Choroid plexus epithelial cell (primary cell): ENCODE measurements at regions not wholly inside any gene's neighbourhood (a gene's known extent, or its start where the extent isn't known, plus 50 kb on each side); places are given as distances from the start of the nearest gene placed in this dataset.

Experiments used
- DNase-seq: peaks from one replicate; pipeline ENCODE4 v3.0.0-alpha.2; 2010; ENCODE audit warnings: low read depth
- H3K4me3 ChIP-seq: 2 replicates; pipeline ENCODE4 v1.5.1; 2011; ENCODE audit warnings: low read depth, mild to moderate bottlenecking, control low read depth, low read length, moderate library complexity
- TF ChIP-seq, protein P1 (sequence below): conservative IDR thresholded peaks from 2 replicates; pipeline ENCODE4 v1.5.1; 2011; ENCODE audit warnings: low read depth, mild to moderate bottlenecking, control low read depth, inconsistent platforms, low read length, moderate library complexity

DNA sequence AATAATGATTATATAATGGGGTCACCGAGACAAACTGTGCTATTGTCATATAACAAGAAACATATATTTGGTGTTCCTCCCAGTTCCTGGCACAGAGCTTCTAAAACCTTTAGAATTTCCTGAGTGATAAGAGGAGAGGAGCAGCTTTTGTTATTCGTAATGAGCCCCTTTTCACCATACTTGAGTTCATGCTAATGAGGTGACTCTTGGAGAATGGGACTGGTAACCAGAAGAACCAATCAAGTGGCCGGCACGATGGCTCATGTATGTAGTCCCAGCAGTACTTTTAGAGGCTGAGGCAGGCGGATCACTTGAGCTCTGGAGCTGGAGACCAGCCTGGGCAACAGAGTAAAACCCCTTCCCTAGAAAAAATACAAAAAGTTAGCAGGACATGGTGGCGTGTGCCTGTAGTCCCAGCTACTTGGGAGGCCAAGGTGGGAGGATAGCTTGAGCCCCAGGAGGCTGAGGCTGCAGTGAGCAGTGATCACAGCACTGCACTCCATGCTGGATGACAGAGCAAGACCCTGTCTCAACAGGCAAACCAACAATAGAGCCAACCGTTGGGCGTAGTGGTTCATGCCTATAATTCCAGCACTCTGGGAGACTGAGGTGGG is 62.7 kb upstream of the FTH1 start:
- H3K4me3 ChIP-seq: no peak overlapping the region
- TF ChIP-seq, protein P1, sequence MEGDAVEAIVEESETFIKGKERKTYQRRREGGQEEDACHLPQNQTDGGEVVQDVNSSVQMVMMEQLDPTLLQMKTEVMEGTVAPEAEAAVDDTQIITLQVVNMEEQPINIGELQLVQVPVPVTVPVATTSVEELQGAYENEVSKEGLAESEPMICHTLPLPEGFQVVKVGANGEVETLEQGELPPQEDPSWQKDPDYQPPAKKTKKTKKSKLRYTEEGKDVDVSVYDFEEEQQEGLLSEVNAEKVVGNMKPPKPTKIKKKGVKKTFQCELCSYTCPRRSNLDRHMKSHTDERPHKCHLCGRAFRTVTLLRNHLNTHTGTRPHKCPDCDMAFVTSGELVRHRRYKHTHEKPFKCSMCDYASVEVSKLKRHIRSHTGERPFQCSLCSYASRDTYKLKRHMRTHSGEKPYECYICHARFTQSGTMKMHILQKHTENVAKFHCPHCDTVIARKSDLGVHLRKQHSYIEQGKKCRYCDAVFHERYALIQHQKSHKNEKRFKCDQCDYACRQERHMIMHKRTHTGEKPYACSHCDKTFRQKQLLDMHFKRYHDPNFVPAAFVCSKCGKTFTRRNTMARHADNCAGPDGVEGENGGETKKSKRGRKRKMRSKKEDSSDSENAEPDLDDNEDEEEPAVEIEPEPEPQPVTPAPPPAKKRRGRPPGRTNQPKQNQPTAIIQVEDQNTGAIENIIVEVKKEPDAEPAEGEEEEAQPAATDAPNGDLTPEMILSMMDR: no peak
- DNase-seq: no peak

DNA sequence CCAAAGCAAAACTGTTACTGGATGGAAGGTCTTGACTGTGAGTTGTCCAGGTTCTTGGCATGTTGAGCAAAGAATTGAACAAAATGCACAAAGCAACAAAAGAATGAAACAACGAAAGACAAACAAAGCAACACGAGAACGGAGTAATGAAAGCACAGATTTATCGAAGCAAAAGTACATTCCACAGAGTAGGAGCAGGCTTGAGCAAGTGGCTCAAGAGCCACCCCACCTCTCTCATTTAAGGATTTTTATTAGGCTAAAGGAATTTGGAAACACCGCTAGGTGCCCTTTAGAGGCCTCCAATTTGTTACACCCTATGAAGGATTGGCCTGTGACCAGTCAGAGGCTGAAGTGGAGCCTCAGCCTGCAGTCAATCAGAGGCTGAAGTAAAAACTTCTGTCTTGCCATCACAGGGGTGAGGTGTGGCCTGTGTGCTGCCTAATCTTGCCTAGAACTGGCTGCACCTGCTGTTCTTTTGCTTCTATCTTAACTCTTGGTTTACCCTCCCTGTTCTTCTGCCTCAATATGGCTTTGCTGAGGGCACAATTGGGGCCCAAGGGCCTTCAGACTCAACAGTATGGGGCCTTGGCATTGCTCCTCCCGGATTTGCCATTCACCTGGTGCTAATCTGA is 59.4 kb upstream of the FTH1 start:
- no peak overlapping the region for H3K4me3 ChIP-seq
- no peak for DNase-seq
- TF ChIP-seq, protein P1: no peak

DNA sequence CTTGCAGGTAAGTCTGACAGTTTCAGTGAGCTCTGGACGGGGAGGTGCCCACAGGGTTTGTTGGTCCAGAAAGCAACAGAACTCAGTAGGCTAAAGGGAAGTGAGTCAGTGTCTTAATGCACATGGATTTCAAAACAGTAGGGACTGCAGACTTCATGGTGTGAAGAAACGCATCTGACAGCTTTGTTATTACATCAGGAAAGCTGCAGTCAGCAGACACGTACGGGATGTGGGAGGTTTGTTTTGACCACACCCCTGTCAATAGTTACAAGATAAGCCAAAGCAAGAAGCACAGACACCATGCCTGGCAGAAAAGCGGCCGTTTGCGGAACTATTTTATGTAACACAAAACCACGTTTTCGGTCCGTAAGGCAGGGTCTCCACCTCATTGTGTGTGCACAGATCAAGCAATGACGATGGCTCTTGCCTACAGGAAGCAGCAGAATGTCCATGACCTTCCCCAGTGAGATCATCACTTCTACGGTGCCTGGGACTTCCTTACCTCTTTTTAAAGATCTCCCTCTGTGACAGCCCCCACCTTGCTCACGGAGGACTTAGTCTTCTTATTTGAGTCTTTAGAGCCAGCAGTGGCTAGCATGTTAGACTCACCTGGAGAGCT is 58.2 kb upstream of the FTH1 start:
- DNase-seq: peak; percentile 99
- TF ChIP-seq, protein P1: no peak
- H3K4me3 ChIP-seq: peak overlapping the region; percentile 42

DNA sequence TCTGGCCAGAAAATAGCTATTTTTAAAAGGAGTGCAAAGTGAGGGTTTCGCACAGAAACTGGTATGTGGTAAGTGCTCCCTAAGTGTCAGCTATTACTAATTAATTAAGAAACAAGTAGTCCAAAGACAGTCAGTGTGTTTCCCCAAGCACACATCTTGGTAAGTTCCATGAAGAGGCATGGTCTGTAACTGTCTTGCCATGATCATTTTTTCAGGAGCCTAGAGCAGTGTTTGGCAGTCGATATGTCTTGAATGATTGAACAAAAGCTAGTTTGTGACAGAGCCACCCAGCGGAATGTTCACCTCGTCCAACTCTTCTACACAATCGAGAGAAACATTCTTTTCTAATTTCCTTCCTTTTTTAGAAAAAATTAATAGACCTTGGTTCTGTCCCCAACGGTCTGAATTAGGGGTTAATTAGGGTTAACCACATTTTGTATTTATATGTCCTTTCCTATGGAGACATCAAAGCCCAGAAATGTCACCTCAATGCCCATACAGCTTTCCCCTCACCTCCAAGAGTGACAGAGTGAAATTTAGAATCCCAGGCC is 57.6 kb upstream of the FTH1 start:
- H3K4me3 ChIP-seq: no peak overlapping the region
- TF ChIP-seq, protein P1: no peak
- no peak for DNase-seq

DNA sequence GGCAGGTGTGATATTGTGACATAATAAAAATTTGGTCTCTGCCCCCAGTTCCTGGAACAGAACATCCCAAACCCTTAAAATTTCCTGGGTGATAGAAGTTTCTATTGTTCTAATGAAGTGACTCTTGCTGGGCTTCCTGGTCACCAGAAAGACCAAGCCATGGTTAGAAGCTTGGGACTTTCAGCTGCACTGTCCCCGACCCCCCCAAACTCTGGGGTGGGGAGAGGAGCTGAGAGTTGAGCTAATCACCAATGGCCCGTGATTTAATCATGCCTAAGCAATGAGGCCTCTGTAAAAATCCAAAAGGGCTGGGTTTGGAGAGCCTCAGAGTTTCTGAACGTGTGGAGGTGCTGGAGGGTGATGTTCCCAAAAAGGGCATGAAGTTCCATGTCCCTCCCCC is 54.8 kb upstream of the FTH1 start:
- DNase-seq: no peak
- no peak overlapping the region for H3K4me3 ChIP-seq
- TF ChIP-seq, protein P1: no peak

DNA sequence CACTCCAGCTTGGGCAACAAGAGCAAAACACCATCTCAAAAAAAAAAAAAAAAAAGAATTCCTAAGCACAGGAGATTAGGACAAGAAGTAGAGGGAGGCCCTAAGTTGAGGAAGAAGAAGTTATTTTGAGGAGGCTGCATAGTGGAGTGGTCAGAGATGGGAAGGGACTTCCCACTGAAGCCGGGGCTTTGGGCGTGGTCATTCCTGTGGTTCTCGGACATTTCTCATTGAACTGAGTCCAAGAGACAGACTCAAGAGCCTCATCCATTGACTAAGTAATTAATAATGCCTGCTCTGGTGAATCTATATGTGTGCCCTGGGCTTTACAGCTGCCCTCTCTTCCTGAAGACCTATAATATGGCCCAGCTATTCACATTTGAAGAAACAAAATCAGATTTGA is 53.2 kb upstream of the FTH1 start:
- H3K4me3 ChIP-seq: no peak overlapping the region
- TF ChIP-seq, protein P1: no peak
- DNase-seq: peak; percentile 33
